Trophoblast cell (in vitro differentiated cells and primary cell): ENCODE measurements at regions not wholly inside any gene's neighbourhood (a gene's known extent, or its start where the extent isn't known, plus 50 kb on each side); places are given as distances from the start of the nearest gene placed in this dataset.
"Not testable (repeated sequence)": the region's sequence is repeated elsewhere in the genome, so short reads cannot be mapped to it uniquely, and the experiment has no call there.

Experiments used
- DNase-seq, 2 donors: peaks; one replicate each; pipeline ENCODE4 v3.0.0-alpha.2; 2016
- H2AFZ ChIP-seq: 2 replicates; pipeline ENCODE4 v1.6.1; 2013; ENCODE audit warnings: low read length, moderate library complexity, mild to moderate bottlenecking; ENCODE audit not compliant: insufficient read depth, poor library complexity
- H2AK5ac ChIP-seq: 2 replicates; pipeline ENCODE4 v1.6.1; 2013; ENCODE audit warnings: mild to moderate bottlenecking, low read length
- H2BK120ac ChIP-seq: 2 replicates; pipeline ENCODE4 v1.6.1; 2013; ENCODE audit warnings: low read length, mild to moderate bottlenecking, moderate library complexity; ENCODE audit not compliant: insufficient read depth, poor library complexity
- H2BK12ac ChIP-seq: 2 replicates; pipeline ENCODE4 v1.6.1; 2013; ENCODE audit warnings: mild to moderate bottlenecking, low read length, moderate library complexity
- H2BK5ac ChIP-seq: 2 replicates; pipeline ENCODE4 v1.6.1; 2013; ENCODE audit warnings: low read length, low read depth, moderate library complexity, mild to moderate bottlenecking; ENCODE audit not compliant: poor library complexity
- H3K14ac ChIP-seq: 2 replicates; pipeline ENCODE4 v1.6.1; 2013; ENCODE audit warnings: mild to moderate bottlenecking, low read length
- H3K18ac ChIP-seq: 2 replicates; pipeline ENCODE4 v1.6.1; 2013; ENCODE audit warnings: mild to moderate bottlenecking, low read length
- H3K23ac ChIP-seq: 2 replicates; pipeline ENCODE4 v1.6.1; 2013; ENCODE audit warnings: low read length
- H3K27ac ChIP-seq: 2 replicates; pipeline ENCODE4 v1.5.1; 2013; ENCODE audit warnings: low read depth, mild to moderate bottlenecking, inconsistent platforms, low read length, moderate library complexity
- H3K27me3 ChIP-seq: 2 replicates; pipeline ENCODE4 v1.6.1; 2013; ENCODE audit warnings: inconsistent platforms, mild to moderate bottlenecking, low read length, moderate library complexity; ENCODE audit not compliant: insufficient read depth
- H3K36me3 ChIP-seq, 2 experiments: 1 replicate in 1 of 2; 2 replicates in 1 of 2; pipeline ENCODE4 v1.6.1; 2013; ENCODE audit warnings: low read length in 2 of 2, mild to moderate bottlenecking in 2 of 2, moderate library complexity in 1 of 2; ENCODE audit not compliant: insufficient read depth in 2 of 2, control insufficient read depth in 1 of 2
- H3K4ac ChIP-seq: 2 replicates; pipeline ENCODE4 v1.6.1; 2013; ENCODE audit warnings: low read depth, mild to moderate bottlenecking, low read length, moderate library complexity
- H3K4me1 ChIP-seq, 2 experiments: 1 replicate in 1 of 2; 2 replicates in 1 of 2; pipeline ENCODE4 v1.6.1; 2013; ENCODE audit warnings: low read length in 2 of 2, mild to moderate bottlenecking in 2 of 2, moderate library complexity in 1 of 2; ENCODE audit not compliant: insufficient read depth in 2 of 2, control insufficient read depth in 1 of 2
- H3K4me2 ChIP-seq: 2 replicates; pipeline ENCODE4 v1.6.1; 2013; ENCODE audit warnings: inconsistent platforms, mild to moderate bottlenecking, low read length, moderate library complexity
- H3K4me3 ChIP-seq: 2 replicates; pipeline ENCODE4 v1.5.1; 2013; ENCODE audit warnings: mild to moderate bottlenecking, low read depth, low read length, inconsistent platforms
- H3K79me1 ChIP-seq: one replicate; pipeline ENCODE4 v1.6.1; 2013; ENCODE audit warnings: low read length
- H3K79me2 ChIP-seq: 2 replicates; pipeline ENCODE4 v1.6.1; 2013; ENCODE audit warnings: low read length, mild to moderate bottlenecking; ENCODE audit not compliant: control insufficient read depth, insufficient read depth, poor library complexity
- H3K9ac ChIP-seq: 2 replicates; pipeline ENCODE4 v1.6.1; 2013; ENCODE audit warnings: mild to moderate bottlenecking, low read length
- H3K9me3 ChIP-seq: 2 replicates; pipeline ENCODE4 v1.6.1; 2013; ENCODE audit warnings: low read depth, mild to moderate bottlenecking, control low read depth, inconsistent platforms, low read length; ENCODE audit not compliant: insufficient read depth
- H4K12ac ChIP-seq: 2 replicates; pipeline ENCODE4 v1.6.1; 2013; ENCODE audit warnings: low read depth, mild to moderate bottlenecking, low read length, moderate library complexity
- H4K8ac ChIP-seq: 2 replicates; pipeline ENCODE4 v1.6.1; 2013; ENCODE audit warnings: low read depth, mild to moderate bottlenecking, low read length, moderate library complexity
- H4K91ac ChIP-seq: one replicate; pipeline ENCODE4 v1.6.1; 2013; ENCODE audit warnings: low read depth, mild to moderate bottlenecking, low read length, moderate library complexity
- WGBS: extraction: QIAGEN DNeasy Blood & Tissue Kit; methylation state at CpG from one replicate; pipeline ENCODE4 v1.1.7; 2013; ENCODE audit warnings: missing lambda C conversion rate; ENCODE audit not compliant: insufficient read length, insufficient coverage; ENCODE audit errors: extremely low coverage; 5-methylcytosine and 5-hydroxymethylcytosine counted together

- not testable (repeated sequence) for H3K4ac ChIP-seq, H3K79me2 ChIP-seq, H3K9ac ChIP-seq, H3K14ac ChIP-seq, H2AK5ac ChIP-seq, H3K79me1 ChIP-seq, H3K27ac ChIP-seq, H4K12ac ChIP-seq, H3K23ac ChIP-seq, H3K9me3 ChIP-seq, H2BK5ac ChIP-seq, H3K36me3 ChIP-seq, H4K8ac ChIP-seq, H3K4me2 ChIP-seq, H3K18ac ChIP-seq, H3K4me3 ChIP-seq, H2BK12ac ChIP-seq, H2AFZ ChIP-seq, H2BK120ac ChIP-seq, DNase-seq, H3K27me3 ChIP-seq
- Histone ChIP-seq H4K91ac (peak overlapping the region; percentile 41), H3K4me1 (peaks cover 13 to 21% of the 10 kb centered on the region in 2 experiments)
- WGBS, result no CpG with 5 or more reads among the region's 18 CpGs
These were observed 140.2 kb upstream of the ZNF469 start for GRCh38 chr16:88242312-88243295.

- H3K79me1 ChIP-seq, H2AK5ac ChIP-seq, H3K9ac ChIP-seq, H3K27ac ChIP-seq, H3K4me3 ChIP-seq, H3K18ac ChIP-seq, H3K4ac ChIP-seq, DNase-seq, H3K79me2 ChIP-seq, H3K36me3 ChIP-seq, H3K14ac ChIP-seq, H2BK5ac ChIP-seq, H4K8ac ChIP-seq, H2AFZ ChIP-seq, H2BK12ac ChIP-seq, H4K91ac ChIP-seq, H4K12ac ChIP-seq, H3K27me3 ChIP-seq, H3K23ac ChIP-seq, H3K9me3 ChIP-seq, H2BK120ac ChIP-seq, H3K4me2 ChIP-seq: not testable (repeated sequence)
- no CpG with 5 or more reads among the region's 3 CpGs for WGBS
- peaks cover 8 to 14% of the 10 kb centered on the region in 2 experiments for H3K4me1 ChIP-seq
These were observed 138.8 kb upstream of the ZNF469 start for GRCh38 chr16:88243921-88244320.

GRCh38 chr16:88245241-88246081 is 137.3 kb upstream of the ZNF469 start:
- peaks cover 8 to 11% of the 10 kb centered on the region in 2 experiments for H3K4me1 ChIP-seq
- H4K91ac ChIP-seq, result peak overlapping the region; percentile 45
- H3K18ac ChIP-seq, H3K9ac ChIP-seq, H2AK5ac ChIP-seq, H3K36me3 ChIP-seq, H2BK120ac ChIP-seq, H3K4ac ChIP-seq, H3K14ac ChIP-seq, H4K8ac ChIP-seq, H3K23ac ChIP-seq, H3K27me3 ChIP-seq, H4K12ac ChIP-seq, H2AFZ ChIP-seq, H3K9me3 ChIP-seq, H3K4me3 ChIP-seq, H2BK12ac ChIP-seq, H3K79me1 ChIP-seq, H3K79me2 ChIP-seq, H3K4me2 ChIP-seq: not testable (repeated sequence)
- peak in 1 of 2 donors; percentile 19 for DNase-seq
- H3K27ac ChIP-seq, result peak overlapping the region; percentile 73
- peak overlapping the region; percentile 26 for H2BK5ac ChIP-seq
- WGBS, result no CpG with 5 or more reads among the region's 19 CpGs

GRCh38 chr16:88246955-88247582 is 135.7 kb upstream of the ZNF469 start:
- not testable (repeated sequence) for H2AFZ ChIP-seq, H4K12ac ChIP-seq, H3K79me1 ChIP-seq, H2BK5ac ChIP-seq, H3K27me3 ChIP-seq, H2AK5ac ChIP-seq, H3K14ac ChIP-seq, H3K36me3 ChIP-seq, H3K23ac ChIP-seq, H4K91ac ChIP-seq, H2BK12ac ChIP-seq, H4K8ac ChIP-seq, H3K27ac ChIP-seq, H3K79me2 ChIP-seq, H3K4ac ChIP-seq, H2BK120ac ChIP-seq, H3K9me3 ChIP-seq, DNase-seq, H3K4me1 ChIP-seq, H3K9ac ChIP-seq, H3K4me2 ChIP-seq, H3K4me3 ChIP-seq, H3K18ac ChIP-seq
- WGBS, result 100% methylated on average over 3 of the region's 4 CpGs
